ENCODE measurements at regions not wholly inside any gene's neighbourhood (a gene's known extent, or its start where the extent isn't known, plus 50 kb on each side); places are given as distances from the start of the nearest gene placed in this dataset.

DNA sequence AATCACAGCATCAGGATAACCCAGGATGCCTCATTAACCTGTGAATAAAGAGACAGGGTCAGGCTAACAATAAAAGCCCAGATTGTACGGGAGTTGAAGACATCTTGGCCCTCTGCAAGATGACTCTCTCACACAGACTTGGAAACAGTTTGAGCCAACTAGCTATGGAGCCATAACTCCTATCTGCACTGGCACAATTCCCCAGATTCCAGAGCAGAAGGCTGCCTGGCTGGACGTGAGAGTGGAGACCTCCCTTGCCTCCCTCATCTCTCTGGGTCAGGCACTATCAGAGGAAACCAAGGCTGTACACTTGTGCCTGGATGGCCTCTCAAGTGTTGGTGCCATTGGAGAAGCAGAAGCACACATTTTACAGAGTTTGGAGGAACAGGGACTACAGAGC, 312.6 kb downstream of the THBS2 start:
- no peak overlapping the region for H2BK5ac ChIP-seq (ENCODE audit: low read depth, low read length, poor library complexity, severe bottlenecking)
- H3K56ac ChIP-seq (ENCODE audit: extremely low read depth, insufficient read depth, low read length), result no peak overlapping the region
- H2AK5ac ChIP-seq (ENCODE audit: low read depth, low read length), result no peak overlapping the region
- no peak overlapping the region for H4K8ac ChIP-seq (ENCODE audit: low read depth in 2 of 2, low read length in 2 of 2)
- WGBS, 2 experiments (ENCODE audit: extremely low coverage in 2 of 2, insufficient read length in 1 of 2), result no CpG with 5 or more reads among the region's 2 CpGs
- no peak overlapping the region for H2BK15ac ChIP-seq (ENCODE audit: low read depth, low read length)
- H3K4ac ChIP-seq (ENCODE audit: low read depth, low read length), result no peak overlapping the region
- no peak overlapping the region for H4K5ac ChIP-seq (ENCODE audit: low read depth, low read length)
- CTCF ChIA-PET, result no interaction called here
- no peak overlapping the region for H3K23ac ChIP-seq (ENCODE audit: low read depth, low read length)
- dilution Hi-C loops (cut with HindIII; ENCODE audit: low sequenced_read_pairs, unreplicated experiment) (no loop called here), intact Hi-C loops (cut with micrococcal nuclease) (no loop called here), in situ Hi-C loops (cut with MboI; ENCODE audit: low sequenced_read_pairs) (no loop called here)
- no peak for DNase-seq
- H3K9me1 ChIP-seq (ENCODE audit: insufficient read depth, low read length), result no peaks in the 10 kb centered on the region
- TF ChIP-seq POLR2A (IDR thresholded peaks at IDR 0.05; ENCODE audit: low read depth, low read length) (no peak), FOS (IDR thresholded peaks at IDR 0.05; ENCODE audit: low read depth, low read length) (no peak), MAZ (IDR thresholded peaks at IDR 0.05; ENCODE audit: borderline replicate concordance, low read depth, low read length) (no peak), CEBPB (IDR thresholded peaks at IDR 0.05; ENCODE audit: low read depth, low read length) (no peak), RCOR1 (IDR thresholded peaks at IDR 0.05; ENCODE audit: insufficient replicate concordance, low read length) (no peak)
- TF ChIP-seq, protein P1, sequence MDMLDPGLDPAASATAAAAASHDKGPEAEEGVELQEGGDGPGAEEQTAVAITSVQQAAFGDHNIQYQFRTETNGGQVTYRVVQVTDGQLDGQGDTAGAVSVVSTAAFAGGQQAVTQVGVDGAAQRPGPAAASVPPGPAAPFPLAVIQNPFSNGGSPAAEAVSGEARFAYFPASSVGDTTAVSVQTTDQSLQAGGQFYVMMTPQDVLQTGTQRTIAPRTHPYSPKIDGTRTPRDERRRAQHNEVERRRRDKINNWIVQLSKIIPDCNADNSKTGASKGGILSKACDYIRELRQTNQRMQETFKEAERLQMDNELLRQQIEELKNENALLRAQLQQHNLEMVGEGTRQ (IDR thresholded peaks at IDR 0.05; ENCODE audit: low read depth, low read length), result no peak
- TF ChIP-seq, protein P2, sequence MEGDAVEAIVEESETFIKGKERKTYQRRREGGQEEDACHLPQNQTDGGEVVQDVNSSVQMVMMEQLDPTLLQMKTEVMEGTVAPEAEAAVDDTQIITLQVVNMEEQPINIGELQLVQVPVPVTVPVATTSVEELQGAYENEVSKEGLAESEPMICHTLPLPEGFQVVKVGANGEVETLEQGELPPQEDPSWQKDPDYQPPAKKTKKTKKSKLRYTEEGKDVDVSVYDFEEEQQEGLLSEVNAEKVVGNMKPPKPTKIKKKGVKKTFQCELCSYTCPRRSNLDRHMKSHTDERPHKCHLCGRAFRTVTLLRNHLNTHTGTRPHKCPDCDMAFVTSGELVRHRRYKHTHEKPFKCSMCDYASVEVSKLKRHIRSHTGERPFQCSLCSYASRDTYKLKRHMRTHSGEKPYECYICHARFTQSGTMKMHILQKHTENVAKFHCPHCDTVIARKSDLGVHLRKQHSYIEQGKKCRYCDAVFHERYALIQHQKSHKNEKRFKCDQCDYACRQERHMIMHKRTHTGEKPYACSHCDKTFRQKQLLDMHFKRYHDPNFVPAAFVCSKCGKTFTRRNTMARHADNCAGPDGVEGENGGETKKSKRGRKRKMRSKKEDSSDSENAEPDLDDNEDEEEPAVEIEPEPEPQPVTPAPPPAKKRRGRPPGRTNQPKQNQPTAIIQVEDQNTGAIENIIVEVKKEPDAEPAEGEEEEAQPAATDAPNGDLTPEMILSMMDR (conservative IDR thresholded peaks at IDR 0.05; ENCODE audit: low read depth, low read length), result no peak
- no peak overlapping the region for H3K4me3 ChIP-seq (ENCODE audit: insufficient read depth, low read depth, low read length)
- H3K27me3 ChIP-seq (ENCODE audit: control insufficient read depth, insufficient read depth, low read length), result peaks cover 10% of the 10 kb centered on the region
- no peak overlapping the region for H2AFZ ChIP-seq (replicated peaks; ENCODE audit: low read length, poor library complexity)
- H3K4me2 ChIP-seq (ENCODE audit: low read depth, low read length), result no peak overlapping the region
- no peaks in the 10 kb centered on the region for H3K79me1 ChIP-seq (ENCODE audit: low read depth in 1 of 2, low read length in 2 of 2)
- H3K18ac ChIP-seq (ENCODE audit: low read depth, low read length), result no peak overlapping the region
- H3K9me3 ChIP-seq (ENCODE audit: control insufficient read depth, insufficient read depth, low read length), result no peaks in the 10 kb centered on the region
- H3K9ac ChIP-seq (ENCODE audit: low read depth, low read length), result no peak overlapping the region
- H4K91ac ChIP-seq (ENCODE audit: insufficient read depth, low read depth, low read length), result no peak overlapping the region
- peaks cover 2% of the 10 kb centered on the region; the same call in 1 of the 2 replicates for H3K4me1 ChIP-seq (ENCODE audit: control insufficient read depth, insufficient read depth, low read length)
- no peak for ATAC-seq (ENCODE audit: low read depth)
- no peaks in the 10 kb centered on the region for H4K20me1 ChIP-seq (ENCODE audit: insufficient read depth, low read length)
- no peak overlapping the region for H2BK120ac ChIP-seq (ENCODE audit: low read depth, low read length)
- POLR2A ChIA-PET (ENCODE audit: unreplicated experiment), result no interaction called here
- H2BK20ac ChIP-seq (ENCODE audit: low read depth, low read length), result no peak overlapping the region
- no peaks in the 10 kb centered on the region for H3K36me3 ChIP-seq (ENCODE audit: control insufficient read depth, insufficient read depth, low read length)
- no peak overlapping the region for H3K14ac ChIP-seq (replicated peaks; ENCODE audit: low read depth, low read length)
- H2AK9ac ChIP-seq (replicated peaks; ENCODE audit: low read depth, low read length, poor library complexity), result no peak overlapping the region
- no TSS peak for BruUV-seq (replicated peaks)
- H3K27ac ChIP-seq (ENCODE audit: insufficient read depth, low read length), result no peak overlapping the region
